ENCODE measurements at regions not wholly inside any gene's neighbourhood (a gene's known extent, or its start where the extent isn't known, plus 50 kb on each side); places are given as distances from the start of the nearest gene placed in this dataset.

- H4K20me1 ChIP-seq (ENCODE audit: insufficient read depth), result no peaks in the 10 kb centered on the region
- H3K4me2 ChIP-seq, result no peak overlapping the region
- no TSS peak for BruUV-seq (replicated peaks)
- H3K9me2 ChIP-seq (ENCODE audit: insufficient read depth), result 0 out of 2 replicates have a peak, but pooled peaks cover 4% of the 10 kb centered on the region
- DNase-seq, result no peak
- no peaks in the 10 kb centered on the region for H3K36me3 ChIP-seq (ENCODE audit: low read depth)
- H3K27me3 ChIP-seq (ENCODE audit: insufficient read depth, low read depth), result no peaks in the 10 kb centered on the region
- intact Hi-C loops (cut with micrococcal nuclease; ENCODE audit: unreplicated experiment), result no loop called here
- no peaks in the 10 kb centered on the region; the same call in 1 of the 2 replicates for H3K9me3 ChIP-seq (ENCODE audit: insufficient read depth, low read depth)
- ChIA-PET POLR2A (ENCODE audit: unreplicated experiment) (no interaction called here), CTCF (no interaction called here)
- no peak overlapping the region for H2AFZ ChIP-seq
- no peaks in the 10 kb centered on the region for H3K79me2 ChIP-seq (ENCODE audit: low read depth)
- H3K27ac ChIP-seq, result no peak overlapping the region
- no peaks in the 10 kb centered on the region for H3F3A ChIP-seq (ENCODE audit: insufficient read depth, low read depth)
- TF ChIP-seq CTCF (conservative IDR thresholded peaks at IDR 0.05) (no peak), EZH2 (IDR thresholded peaks at IDR 0.05; ENCODE audit: low read depth) (no peak)
- H3K4me1 ChIP-seq (replicated peaks; ENCODE audit: insufficient read depth), result no peaks in the 10 kb centered on the region
- H3K4me3 ChIP-seq, result no peak overlapping the region
These were observed 88.3 kb upstream of the TNFSF4 start for GRCh38 chr1:173295391-173295790.

DNA sequence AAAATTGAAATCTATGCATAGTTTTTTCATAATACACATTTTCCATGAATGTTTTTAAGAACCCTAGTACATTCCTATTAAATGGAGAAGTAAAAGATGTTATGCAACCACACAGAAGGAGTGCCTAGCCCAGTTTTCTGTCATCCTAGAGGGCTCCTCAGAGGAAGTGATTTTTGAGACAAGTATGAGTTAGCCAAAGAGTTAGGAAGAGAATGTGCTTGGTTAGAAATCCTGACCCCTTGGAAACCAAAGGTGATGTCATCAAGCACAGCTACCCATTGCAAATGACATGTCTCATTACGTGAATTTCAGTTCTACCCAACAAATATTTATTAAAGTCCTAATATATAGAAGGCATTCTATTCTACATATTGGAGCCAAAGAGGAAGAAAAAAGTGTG lies 88.9 kb upstream of the TNFSF4 start:
- DNase-seq, result no peak
- no peak overlapping the region for H3K4me3 ChIP-seq
- no peak overlapping the region for H3K27ac ChIP-seq
- H3K27me3 ChIP-seq (ENCODE audit: insufficient read depth, low read depth), result no peaks in the 10 kb centered on the region
- no peaks in the 10 kb centered on the region for H3K4me1 ChIP-seq (replicated peaks; ENCODE audit: insufficient read depth)
- no peak overlapping the region for H2AFZ ChIP-seq
- H3K9me3 ChIP-seq (ENCODE audit: insufficient read depth, low read depth), result no peaks in the 10 kb centered on the region; the same call in 1 of the 2 replicates
- CTCF ChIA-PET, result no interaction called here
- no peaks in the 10 kb centered on the region for H4K20me1 ChIP-seq (ENCODE audit: insufficient read depth)
- intact Hi-C loops (cut with micrococcal nuclease; ENCODE audit: unreplicated experiment), result no loop called here
- H3K36me3 ChIP-seq (ENCODE audit: low read depth), result no peaks in the 10 kb centered on the region
- no peak overlapping the region for H3K4me2 ChIP-seq
- no peaks in the 10 kb centered on the region for H3F3A ChIP-seq (ENCODE audit: insufficient read depth, low read depth)
- POLR2A ChIA-PET (ENCODE audit: unreplicated experiment), result no interaction called here
- no TSS peak for BruUV-seq (replicated peaks)
- 0 out of 2 replicates have a peak, but pooled peaks cover 4% of the 10 kb centered on the region for H3K9me2 ChIP-seq (ENCODE audit: insufficient read depth)
- TF ChIP-seq EZH2 (IDR thresholded peaks at IDR 0.05; ENCODE audit: low read depth) (no peak), CTCF (conservative IDR thresholded peaks at IDR 0.05) (no peak)
- no peaks in the 10 kb centered on the region for H3K79me2 ChIP-seq (ENCODE audit: low read depth)

DNA sequence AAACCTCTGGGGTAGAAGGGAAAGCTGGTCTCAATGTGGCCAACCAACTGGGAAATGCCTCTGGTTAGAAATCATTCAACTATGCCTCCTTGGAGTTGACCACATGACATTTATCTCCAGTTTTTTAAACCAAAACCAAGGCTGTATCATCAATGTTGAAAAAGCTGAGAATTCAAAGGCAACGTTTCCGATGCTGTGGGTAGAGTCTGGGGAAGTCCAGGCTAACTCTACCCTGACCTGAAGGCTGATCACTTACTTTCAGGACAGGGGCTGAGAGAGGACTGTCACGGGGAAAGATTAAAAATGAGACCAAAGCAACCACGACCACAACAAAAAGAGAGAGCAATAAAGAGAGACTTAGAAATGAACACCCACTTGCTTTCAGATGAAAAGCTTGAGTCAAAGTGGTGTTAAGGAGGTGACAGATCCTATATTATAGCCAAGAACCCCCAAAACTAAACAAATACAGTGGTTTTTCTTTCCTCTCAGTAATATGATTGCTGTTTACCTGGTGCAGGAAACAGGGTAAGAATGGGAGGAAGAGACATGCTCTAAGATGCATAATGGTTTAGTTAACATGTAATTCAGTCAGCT lies 90.8 kb upstream of the TNFSF4 start:
- CTCF ChIA-PET, result no interaction called here
- intact Hi-C loops (cut with micrococcal nuclease; ENCODE audit: unreplicated experiment), result no loop called here
- H3F3A ChIP-seq (ENCODE audit: insufficient read depth, low read depth), result no peaks in the 10 kb centered on the region

More for the DNA sequence above, 90.8 kb upstream of the TNFSF4 start:
- Histone ChIP-seq H4K20me1 (ENCODE audit: insufficient read depth) (no peaks in the 10 kb centered on the region), H3K79me2 (ENCODE audit: low read depth) (no peaks in the 10 kb centered on the region), H3K9me3 (ENCODE audit: insufficient read depth, low read depth) (no peaks in the 10 kb centered on the region; the same call in 1 of the 2 replicates), H3K27ac (no peak overlapping the region), H3K27me3 (ENCODE audit: insufficient read depth, low read depth) (no peaks in the 10 kb centered on the region), H3K4me2 (no peak overlapping the region), H3K4me1 (replicated peaks; ENCODE audit: insufficient read depth) (no peaks in the 10 kb centered on the region; the same call in 1 of the 2 replicates), H3K4me3 (no peak overlapping the region), H2AFZ (no peak overlapping the region), H3K36me3 (ENCODE audit: low read depth) (no peaks in the 10 kb centered on the region), H3K9me2 (ENCODE audit: insufficient read depth) (0 out of 2 replicates have a peak, but pooled peaks cover 4% of the 10 kb centered on the region)
- TF ChIP-seq CTCF (conservative IDR thresholded peaks at IDR 0.05) (no peak), EZH2 (IDR thresholded peaks at IDR 0.05; ENCODE audit: low read depth) (no peak)
- POLR2A ChIA-PET (ENCODE audit: unreplicated experiment), result no interaction called here
- no TSS peak for BruUV-seq (replicated peaks)
- no peak for DNase-seq
